Adrenal gland (tissue), 5 donors: ENCODE measurements at regions not wholly inside any gene's neighbourhood (a gene's known extent, or its start where the extent isn't known, plus 50 kb on each side); places are given as distances from the start of the nearest gene placed in this dataset.

ENCODE experiments used
- POLR2A ChIP-seq, 2 donors: fragments of 450-650 bp; IDR thresholded peaks; one replicate each; pipeline ENCODE4 v1.6.1; 2017; ENCODE audit warnings: antibody characterized with exemption in 2 of 2, mild to moderate bottlenecking in 2 of 2, moderate library complexity in 1 of 2
- TF ChIP-seq, protein P1 (sequence below), 6 experiments: fragments of 450-650 bp in 4 of 6; fragments of 200-600 bp in 2 of 6; sonication (generic) in 1 of 6; IDR thresholded peaks; 1 replicate in 5 of 6; 2 replicates in 1 of 6; pipeline versions ENCODE4 v1.5.1 to v1.8.0; 2016 to 2021; ENCODE audit warnings: antibody characterized with exemption in 6 of 6, mild to moderate bottlenecking in 2 of 6, moderate library complexity in 1 of 6
- donor health status: DM: no; HTN: no; CAD: no.

- TF ChIP-seq, protein P1, sequence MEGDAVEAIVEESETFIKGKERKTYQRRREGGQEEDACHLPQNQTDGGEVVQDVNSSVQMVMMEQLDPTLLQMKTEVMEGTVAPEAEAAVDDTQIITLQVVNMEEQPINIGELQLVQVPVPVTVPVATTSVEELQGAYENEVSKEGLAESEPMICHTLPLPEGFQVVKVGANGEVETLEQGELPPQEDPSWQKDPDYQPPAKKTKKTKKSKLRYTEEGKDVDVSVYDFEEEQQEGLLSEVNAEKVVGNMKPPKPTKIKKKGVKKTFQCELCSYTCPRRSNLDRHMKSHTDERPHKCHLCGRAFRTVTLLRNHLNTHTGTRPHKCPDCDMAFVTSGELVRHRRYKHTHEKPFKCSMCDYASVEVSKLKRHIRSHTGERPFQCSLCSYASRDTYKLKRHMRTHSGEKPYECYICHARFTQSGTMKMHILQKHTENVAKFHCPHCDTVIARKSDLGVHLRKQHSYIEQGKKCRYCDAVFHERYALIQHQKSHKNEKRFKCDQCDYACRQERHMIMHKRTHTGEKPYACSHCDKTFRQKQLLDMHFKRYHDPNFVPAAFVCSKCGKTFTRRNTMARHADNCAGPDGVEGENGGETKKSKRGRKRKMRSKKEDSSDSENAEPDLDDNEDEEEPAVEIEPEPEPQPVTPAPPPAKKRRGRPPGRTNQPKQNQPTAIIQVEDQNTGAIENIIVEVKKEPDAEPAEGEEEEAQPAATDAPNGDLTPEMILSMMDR (IDR thresholded peaks at IDR 0.05) = no peak
- no peak for TF ChIP-seq POLR2A (IDR thresholded peaks at IDR 0.05)
Measured at GRCh38 chr17:12591021-12591735, 74.5 kb upstream of the MYOCD start.
